SU-DHL-6 (cell line): ENCODE measurements at regions not wholly inside any gene's neighbourhood (a gene's known extent, or its start where the extent isn't known, plus 50 kb on each side); places are given as distances from the start of the nearest gene placed in this dataset.
"Not testable (repeated sequence)": the region's sequence is repeated elsewhere in the genome, so short reads cannot be mapped to it uniquely, and the experiment has no call there.

Experiments used
- H2AFZ ChIP-seq: fragments of 200-600 bp; sonication (generic); 2 replicates; pipeline ENCODE4 v1.6.1; 2014; ENCODE audit warnings: low read depth, mild to moderate bottlenecking, moderate library complexity, mixed read lengths, antibody characterized with exemption, low read length; ENCODE audit not compliant: severe bottlenecking
- H3F3A ChIP-seq: fragments of 200-600 bp; shearing (Covaris generic); 2 replicates; pipeline ENCODE4 v1.6.0; 2016; ENCODE audit warnings: antibody characterized with exemption, mild to moderate bottlenecking; ENCODE audit not compliant: insufficient read depth
- H3K27ac ChIP-seq: fragments of 200-600 bp; sonication (generic); 2 replicates; pipeline ENCODE4 v1.5.1; 2016; ENCODE audit warnings: low read depth, mild to moderate bottlenecking, low read length, moderate library complexity, mixed read lengths
- H3K27me3 ChIP-seq: fragments of 200-600 bp; sonication (generic), shearing (Covaris generic); 2 replicates; pipeline ENCODE4 v1.6.0; 2014; ENCODE audit warnings: mild to moderate bottlenecking, low read length
- H3K36me3 ChIP-seq: fragments of 200-600 bp; sonication (generic); 2 replicates; pipeline ENCODE4 v1.6.1; 2014; ENCODE audit warnings: mild to moderate bottlenecking, low read length, mixed read lengths
- H3K4me2 ChIP-seq: fragments of 300-600, 200-600 bp; shearing (Covaris generic), sonication (generic); 2 replicates; pipeline ENCODE4 v1.6.0; 2014; ENCODE audit warnings: low read length, low read depth, mild to moderate bottlenecking; ENCODE audit not compliant: poor library complexity, severe bottlenecking
- H3K4me3 ChIP-seq: fragments of 200-600 bp; sonication (generic); 2 replicates; pipeline ENCODE4 v1.5.1; 2014; ENCODE audit warnings: antibody characterized with exemption, low read length, mild to moderate bottlenecking, mixed read lengths; ENCODE audit not compliant: insufficient read depth, poor library complexity, severe bottlenecking
- H3K79me2 ChIP-seq: fragments of 200-600 bp; sonication (generic); 2 replicates; pipeline ENCODE4 v1.6.1; 2014; ENCODE audit warnings: mild to moderate bottlenecking, low read length, moderate library complexity; ENCODE audit not compliant: insufficient read depth
- H3K9ac ChIP-seq: fragments of 200-600 bp; sonication (generic); 2 replicates; pipeline ENCODE4 v1.7.0; 2014; ENCODE audit warnings: mild to moderate bottlenecking, low read length
- H3K9me2 ChIP-seq: fragments of 200-600 bp; sonication (generic); replicated peaks from 2 replicates; pipeline ENCODE4 v1.6.1; 2014; ENCODE audit warnings: low read length; ENCODE audit not compliant: insufficient read depth
- H3K9me3 ChIP-seq: fragments of 200-600 bp; sonication (generic); 2 replicates; pipeline ENCODE4 v1.6.1; 2014; ENCODE audit warnings: low read length, mixed read lengths; ENCODE audit not compliant: insufficient read depth
- H4K20me1 ChIP-seq: fragments of 200-600 bp; sonication (generic); 2 replicates; pipeline ENCODE4 v1.6.1; 2014; ENCODE audit warnings: low read depth, mild to moderate bottlenecking, antibody characterized with exemption, low read length, moderate library complexity, mixed read lengths
- CTCF ChIP-seq: fragments of 200-600 bp; sonication (generic); IDR thresholded peaks from one replicate; pipeline ENCODE4 v1.5.1; 2017; ENCODE audit warnings: antibody characterized with exemption, mild to moderate bottlenecking, low read length, moderate library complexity; ENCODE audit not compliant: insufficient read depth, poor library complexity, severe bottlenecking
- EZH2phosphoT487 ChIP-seq: fragments of 200-600 bp; sonication (generic), shearing (Covaris generic); conservative IDR thresholded peaks from 2 replicates; pipeline ENCODE4 v1.6.1; 2018; ENCODE audit warnings: mild to moderate bottlenecking, antibody characterized with exemption, low read length, moderate library complexity, mixed read lengths

- Histone ChIP-seq H3K4me3 (no peak overlapping the region), H3K9me3 (no peaks in the 10 kb centered on the region), H3K9me2 (no peaks in the 10 kb centered on the region), H3K27me3 (no peaks in the 10 kb centered on the region), H3K79me2 (no peaks in the 10 kb centered on the region), H3K27ac (no peak overlapping the region), H4K20me1 (no peaks in the 10 kb centered on the region), H3K4me2 (no peak overlapping the region), H3K9ac (no peak overlapping the region), H2AFZ (no peak overlapping the region), H3K36me3 (no peaks in the 10 kb centered on the region), H3F3A (no peaks in the 10 kb centered on the region)
- no peak for TF ChIP-seq EZH2phosphoT487
- TF ChIP-seq CTCF = no peak
Measured at GRCh38 chr6:80594461-80594860, 488.0 kb downstream of the BCKDHB start.

DNA sequence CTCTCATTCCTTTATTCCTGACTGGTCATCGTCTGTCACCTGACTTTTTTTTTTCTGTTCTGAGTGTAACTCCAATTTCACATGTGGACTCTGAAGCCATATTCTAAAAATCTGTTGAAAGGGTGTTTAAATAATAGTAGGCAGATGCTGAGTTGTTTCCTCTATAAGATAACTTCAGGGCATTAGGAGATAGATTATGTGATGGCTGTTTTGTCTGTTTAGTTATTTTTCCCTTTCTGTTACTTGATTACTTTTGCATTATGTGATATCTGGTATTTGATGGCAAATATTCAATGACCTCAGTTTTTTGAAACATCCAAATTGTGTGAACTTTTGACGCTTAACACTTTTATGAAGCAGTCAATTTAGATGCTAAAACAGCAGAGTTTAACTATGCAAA, 486.0 kb downstream of the BCKDHB start:
- Histone ChIP-seq H3F3A (no peaks in the 10 kb centered on the region), H3K9me2 (no peaks in the 10 kb centered on the region), H4K20me1 (no peaks in the 10 kb centered on the region), H3K27me3 (no peaks in the 10 kb centered on the region), H3K79me2 (no peaks in the 10 kb centered on the region), H3K4me3 (no peak overlapping the region), H3K27ac (no peak overlapping the region), H3K4me2 (no peak overlapping the region), H3K36me3 (no peaks in the 10 kb centered on the region), H3K9ac (no peak overlapping the region), H2AFZ (no peak overlapping the region), H3K9me3 (no peaks in the 10 kb centered on the region)
- TF ChIP-seq EZH2phosphoT487 (no peak), CTCF (no peak)

- Histone ChIP-seq H3K36me3 (no peaks in the 10 kb centered on the region), H3K27ac (no peak overlapping the region), H4K20me1 (no peaks in the 10 kb centered on the region), H3K4me2 (no peak overlapping the region), H3F3A (no peaks in the 10 kb centered on the region), H3K9ac (no peak overlapping the region), H3K4me3 (no peak overlapping the region), H3K79me2 (no peaks in the 10 kb centered on the region), H3K9me3 (no peaks in the 10 kb centered on the region), H3K9me2 (no peaks in the 10 kb centered on the region), H2AFZ (no peak overlapping the region), H3K27me3 (no peaks in the 10 kb centered on the region)
- TF ChIP-seq CTCF = no peak
Measured at GRCh38 chr6:80586242-80586641, 479.8 kb downstream of the BCKDHB start.

GRCh38 chr6:80579391-80580023, 473.0 kb downstream of the BCKDHB start:
- H3K27ac ChIP-seq = no peak overlapping the region
- H3K9ac ChIP-seq = no peak overlapping the region
- H3K4me3 ChIP-seq = no peak overlapping the region
- H3K9me2 ChIP-seq = no peaks in the 10 kb centered on the region
- no peaks in the 10 kb centered on the region for H3K79me2 ChIP-seq
- H3K9me3 ChIP-seq = no peaks in the 10 kb centered on the region
- H3K4me2 ChIP-seq = no peak overlapping the region
- no peaks in the 10 kb centered on the region for H3K36me3 ChIP-seq
- no peak overlapping the region for H2AFZ ChIP-seq
- TF ChIP-seq CTCF = no peak
- TF ChIP-seq EZH2phosphoT487 = no peak
- H3F3A ChIP-seq = no peaks in the 10 kb centered on the region
- no peaks in the 10 kb centered on the region for H4K20me1 ChIP-seq
- no peaks in the 10 kb centered on the region for H3K27me3 ChIP-seq

DNA sequence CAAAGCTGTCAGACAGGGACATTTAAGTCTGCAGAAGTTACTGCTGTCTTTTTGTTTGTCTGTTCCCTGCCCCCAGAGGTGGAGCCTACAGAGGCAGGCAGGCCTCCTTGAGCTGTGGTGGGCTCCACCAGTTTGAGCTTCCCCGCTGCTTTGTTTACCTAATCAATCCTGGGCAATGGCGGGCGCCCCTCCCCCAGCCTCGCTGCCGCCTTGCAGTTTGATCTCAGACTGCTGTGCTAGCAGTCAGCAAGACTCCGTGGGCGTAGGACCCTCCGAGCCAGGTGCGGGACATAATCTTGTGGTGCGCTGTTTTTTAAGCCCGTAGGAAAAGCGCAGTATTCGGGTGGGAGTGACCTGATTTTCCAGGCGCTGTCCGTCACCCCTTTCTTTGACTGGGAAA, 466.8 kb downstream of the BCKDHB start:
- not testable (repeated sequence) for H3K9me2 ChIP-seq, H2AFZ ChIP-seq, H3K27me3 ChIP-seq, H3K36me3 ChIP-seq, H3K79me2 ChIP-seq, H3K27ac ChIP-seq, H3K9ac ChIP-seq, H3K4me3 ChIP-seq, H3K4me2 ChIP-seq, H3F3A ChIP-seq, H4K20me1 ChIP-seq, H3K9me3 ChIP-seq
